CD8-positive, alpha-beta memory T cell (primary cell): ENCODE measurements at regions not wholly inside any gene's neighbourhood (a gene's known extent, or its start where the extent isn't known, plus 50 kb on each side); places are given as distances from the start of the nearest gene placed in this dataset.
"Not testable (repeated sequence)": the region's sequence is repeated elsewhere in the genome, so short reads cannot be mapped to it uniquely, and the experiment has no call there.

Source experiments
- CTCF ChIA-PET: fragments of 350-600 bp; sonication (Branson Sonifier 250); formaldehyde crosslinking; loops from one replicate; lab custom pipeline; 2021; ENCODE audit warnings: antibody characterized with exemption; lab: Charles Lee
- POLR2A ChIA-PET: fragments of 350-600 bp; sonication (Branson Sonifier 250); formaldehyde crosslinking; loops from one replicate; lab custom pipeline; 2021; ENCODE audit warnings: antibody characterized with exemption; lab: Charles Lee
- DNase-seq, 5 donors: peaks; one replicate each; pipeline versions ENCODE4 v3.0.0 to v3.0.0-alpha.2; 2020 to 2022; ENCODE audit warnings: mixed read lengths in 1 of 5
- H3K27ac ChIP-seq: one replicate; pipeline ENCODE4 v1.7.0; 2013; ENCODE audit warnings: low read depth, mild to moderate bottlenecking, low read length, moderate library complexity
- H3K27me3 ChIP-seq: 2 replicates; pipeline ENCODE4 v1.7.0; 2013; ENCODE audit warnings: low read length, mild to moderate bottlenecking; ENCODE audit not compliant: insufficient read depth, poor library complexity, severe bottlenecking
- H3K36me3 ChIP-seq: 2 replicates; pipeline ENCODE4 v1.7.0; 2013; ENCODE audit warnings: mild to moderate bottlenecking, low read length, moderate library complexity; ENCODE audit not compliant: insufficient read depth
- H3K4me1 ChIP-seq: 2 replicates; pipeline ENCODE4 v1.7.0; 2013; ENCODE audit warnings: mild to moderate bottlenecking, low read length, moderate library complexity; ENCODE audit not compliant: insufficient read depth
- H3K4me3 ChIP-seq: 2 replicates; pipeline ENCODE4 v1.7.0; 2013; ENCODE audit warnings: mild to moderate bottlenecking, low read length
- H3K9me3 ChIP-seq: 2 replicates; pipeline ENCODE4 v1.7.0; 2013; ENCODE audit warnings: mild to moderate bottlenecking, low read length
- H3K27ac Mint-ChIP-seq, 8 donors: one replicate each; pipeline ENCODE4 v1.8.0; 2020 to 2021; ENCODE audit warnings: mixed read lengths in 8 of 8, mild to moderate bottlenecking in 6 of 8, inconsistent platforms in 3 of 8, moderate library complexity in 3 of 8
- H3K27me3 Mint-ChIP-seq, 2 donors: one replicate each; pipeline ENCODE4 v1.8.0; 2020 to 2021; ENCODE audit warnings: mixed read lengths in 2 of 2, mild to moderate bottlenecking in 1 of 2, moderate library complexity in 1 of 2
- H3K36me3 Mint-ChIP-seq, 3 donors: one replicate each; pipeline ENCODE4 v1.8.0; 2020 to 2021; ENCODE audit warnings: mixed read lengths in 3 of 3, inconsistent platforms in 1 of 3, mild to moderate bottlenecking in 1 of 3
- H3K4me1 Mint-ChIP-seq, 3 donors: one replicate each; pipeline ENCODE4 v1.8.0; 2020 to 2021; ENCODE audit warnings: mixed read lengths in 3 of 3, inconsistent platforms in 1 of 3, mild to moderate bottlenecking in 1 of 3
- H3K4me3 Mint-ChIP-seq, 7 donors: one replicate each; pipeline ENCODE4 v1.8.0; 2020 to 2021; ENCODE audit warnings: mixed read lengths in 7 of 7, mild to moderate bottlenecking in 6 of 7, moderate library complexity in 4 of 7, inconsistent platforms in 2 of 7
- H3K9me3 Mint-ChIP-seq, 5 donors: one replicate each; pipeline ENCODE4 v1.8.0; 2020 to 2022; ENCODE audit warnings: mixed read lengths in 5 of 5, mild to moderate bottlenecking in 3 of 5, moderate library complexity in 2 of 5, inconsistent platforms in 1 of 5

GRCh38 chr9:71515107-71515506 lies 253.2 kb downstream of the CEMIP2 start:
- no peak overlapping the region for H3K4me3 Mint-ChIP-seq
- H3K27ac Mint-ChIP-seq = no peak overlapping the region
- CTCF ChIA-PET = no interaction called here
- H3K36me3 ChIP-seq = no peaks in the 10 kb centered on the region
- peaks cover 10 to 17% of the 10 kb centered on the region in 2 donors for H3K27me3 Mint-ChIP-seq
- no peaks in the 10 kb centered on the region for H3K36me3 Mint-ChIP-seq
- H3K9me3 ChIP-seq = no peaks in the 10 kb centered on the region
- no peak overlapping the region for H3K4me3 ChIP-seq
- H3K27me3 ChIP-seq = no peaks in the 10 kb centered on the region
- no peaks in the 10 kb centered on the region for H3K4me1 Mint-ChIP-seq
- no peak for DNase-seq
- H3K9me3 Mint-ChIP-seq = no peaks in the 10 kb centered on the region
- no peaks in the 10 kb centered on the region for H3K4me1 ChIP-seq
- no peak overlapping the region for H3K27ac ChIP-seq
- POLR2A ChIA-PET = no interaction called here

- Histone ChIP-seq H3K36me3 (no peaks in the 10 kb centered on the region), H3K27me3 (no peaks in the 10 kb centered on the region), H3K4me1 (no peaks in the 10 kb centered on the region), H3K9me3 (no peaks in the 10 kb centered on the region), H3K27ac (no peak overlapping the region), H3K4me3 (no peak overlapping the region)
- no peaks in the 10 kb centered on the region for H3K4me1 Mint-ChIP-seq
- H3K4me3 Mint-ChIP-seq = no peak overlapping the region
- ChIA-PET CTCF (no interaction called here), POLR2A (no interaction called here)
- peaks cover 10 to 17% of the 10 kb centered on the region in 2 donors for H3K27me3 Mint-ChIP-seq
- H3K27ac Mint-ChIP-seq = no peak overlapping the region
- no peak for DNase-seq
- H3K36me3 Mint-ChIP-seq = no peaks in the 10 kb centered on the region
- H3K9me3 Mint-ChIP-seq = no peaks in the 10 kb centered on the region
Observed at GRCh38 chr9:71514344-71514975, 253.9 kb downstream of the CEMIP2 start.

GRCh38 chr9:71509054-71509453 lies 259.3 kb downstream of the CEMIP2 start:
- H3K27ac ChIP-seq = no peak overlapping the region
- peaks cover 1 to 6% of the 10 kb centered on the region in 2 donors for H3K27me3 Mint-ChIP-seq
- H3K27ac Mint-ChIP-seq = no peak overlapping the region
- H3K4me1 Mint-ChIP-seq = peaks cover 0 to 5% (median 0%) of the 10 kb centered on the region in 3 donors
- CTCF ChIA-PET = no interaction called here
- H3K4me1 ChIP-seq = no peaks in the 10 kb centered on the region
- no peak for DNase-seq
- H3K27me3 ChIP-seq = no peaks in the 10 kb centered on the region
- no peaks in the 10 kb centered on the region for H3K9me3 ChIP-seq
- POLR2A ChIA-PET = no interaction called here
- no peaks in the 10 kb centered on the region for H3K36me3 Mint-ChIP-seq
- H3K9me3 Mint-ChIP-seq = no peaks in the 10 kb centered on the region
- H3K4me3 Mint-ChIP-seq = no peak overlapping the region
- no peaks in the 10 kb centered on the region for H3K36me3 ChIP-seq
- H3K4me3 ChIP-seq = no peak overlapping the region

GRCh38 chr9:71508141-71508540 lies 260.2 kb downstream of the CEMIP2 start:
- H3K27me3 Mint-ChIP-seq, H3K27me3 ChIP-seq, H3K4me1 Mint-ChIP-seq, H3K27ac Mint-ChIP-seq, H3K4me1 ChIP-seq, H3K9me3 Mint-ChIP-seq, H3K27ac ChIP-seq, CTCF ChIA-PET, DNase-seq, POLR2A ChIA-PET, H3K4me3 ChIP-seq, H3K9me3 ChIP-seq, H3K36me3 Mint-ChIP-seq, H3K36me3 ChIP-seq, H3K4me3 Mint-ChIP-seq: not testable (repeated sequence)

GRCh38 chr9:71506821-71507220 lies 261.5 kb downstream of the CEMIP2 start:
- POLR2A ChIA-PET = no interaction called here
- CTCF ChIA-PET = no interaction called here
- Mint-ChIP-seq H3K9me3 (no peaks in the 10 kb centered on the region), H3K27ac (no peak overlapping the region), H3K36me3 (no peaks in the 10 kb centered on the region), H3K4me3 (no peak overlapping the region), H3K27me3 (peaks cover 1 to 3% of the 10 kb centered on the region in 2 donors), H3K4me1 (peaks cover 0 to 5% (median 0%) of the 10 kb centered on the region in 3 donors)
- no peaks in the 10 kb centered on the region for H3K4me1 ChIP-seq
- no peak overlapping the region for H3K4me3 ChIP-seq
- H3K36me3 ChIP-seq = no peaks in the 10 kb centered on the region
- DNase-seq = no peak
- H3K9me3 ChIP-seq = no peaks in the 10 kb centered on the region
- no peak overlapping the region for H3K27ac ChIP-seq
- no peaks in the 10 kb centered on the region for H3K27me3 ChIP-seq

GRCh38 chr9:71504636-71505035 lies 263.7 kb downstream of the CEMIP2 start:
- Histone ChIP-seq H3K36me3 (no peaks in the 10 kb centered on the region), H3K9me3 (no peaks in the 10 kb centered on the region), H3K4me3 (no peak overlapping the region), H3K27me3 (no peaks in the 10 kb centered on the region), H3K27ac (no peak overlapping the region), H3K4me1 (no peaks in the 10 kb centered on the region)
- POLR2A ChIA-PET = no interaction called here
- Mint-ChIP-seq H3K9me3 (peaks cover 0 to 4% (median 0%) of the 10 kb centered on the region in 5 donors), H3K36me3 (no peaks in the 10 kb centered on the region), H3K4me1 (peaks cover 0 to 5% (median 0%) of the 10 kb centered on the region in 3 donors), H3K27ac (no peak overlapping the region), H3K4me3 (no peak overlapping the region), H3K27me3 (peaks cover 0 to 3% of the 10 kb centered on the region in 2 donors)
- CTCF ChIA-PET = no interaction called here
- DNase-seq = no peak

- H3K9me3 ChIP-seq = no peaks in the 10 kb centered on the region
- Mint-ChIP-seq H3K4me1 (no peaks in the 10 kb centered on the region), H3K36me3 (peaks cover 0 to 8% (median 0%) of the 10 kb centered on the region in 3 donors), H3K27ac (no peak overlapping the region), H3K9me3 (peaks cover 6 to 13% (median 9%) of the 10 kb centered on the region in 5 donors), H3K27me3 (peaks cover 0 to 3% of the 10 kb centered on the region in 2 donors), H3K4me3 (no peak overlapping the region)
- no peak overlapping the region for H3K27ac ChIP-seq
- H3K36me3 ChIP-seq = no peaks in the 10 kb centered on the region
- DNase-seq = no peak
- POLR2A ChIA-PET = no interaction called here
- no peaks in the 10 kb centered on the region for H3K27me3 ChIP-seq
- H3K4me1 ChIP-seq = no peaks in the 10 kb centered on the region
- H3K4me3 ChIP-seq = no peak overlapping the region
- CTCF ChIA-PET = no interaction called here
Observed at GRCh38 chr9:71498691-71499090, 269.6 kb downstream of the CEMIP2 start.

- POLR2A ChIA-PET = no interaction called here
- H3K9me3 Mint-ChIP-seq = peaks cover 0 to 5% (median 0%) of the 10 kb centered on the region in 5 donors
- peaks cover 22 to 41% of the 10 kb centered on the region in 2 donors for H3K27me3 Mint-ChIP-seq
Observed at GRCh38 chr9:71490810-71491209, 277.5 kb downstream of the CEMIP2 start.

More at GRCh38 chr9:71490810-71491209, 277.5 kb downstream of the CEMIP2 start:
- Histone ChIP-seq H3K36me3 (no peaks in the 10 kb centered on the region), H3K4me1 (no peaks in the 10 kb centered on the region), H3K27me3 (no peaks in the 10 kb centered on the region), H3K4me3 (no peak overlapping the region), H3K9me3 (no peaks in the 10 kb centered on the region), H3K27ac (no peak overlapping the region)
- Mint-ChIP-seq H3K4me1 (no peaks in the 10 kb centered on the region), H3K36me3 (no peaks in the 10 kb centered on the region), H3K27ac (no peak overlapping the region), H3K4me3 (no peak overlapping the region)
- DNase-seq = no peak
- CTCF ChIA-PET = no interaction called here
